ENCODE measurements at regions not wholly inside any gene's neighbourhood (a gene's known extent, or its start where the extent isn't known, plus 50 kb on each side); places are given as distances from the start of the nearest gene placed in this dataset.

- no peak for TF ChIP-seq POLR2A (IDR thresholded peaks at IDR 0.05)
- TF ChIP-seq CTCF (IDR thresholded peaks at IDR 0.05): no peak
These were observed 554.1 kb upstream of the OLFM3 start for GRCh38 chr1:102550729-102551384.

Measured in thyroid gland (tissue), 4 donors.